ENCODE measurements at regions not wholly inside any gene's neighbourhood (a gene's known extent, or its start where the extent isn't known, plus 50 kb on each side); places are given as distances from the start of the nearest gene placed in this dataset.

- TF ChIP-seq CTCF (IDR thresholded peaks at IDR 0.05 in 2 of 3, conservative IDR thresholded peaks at IDR 0.05 in 1 of 3; ENCODE audit: borderline replicate concordance in 1 of 3, insufficient read depth in 1 of 3, low read depth in 2 of 3, low read length in 2 of 3) (no peak), POLR2A (IDR thresholded peaks at IDR 0.05; ENCODE audit: borderline replicate concordance, extremely low read depth, insufficient read depth, insufficient read length) (no peak), ZNF274 (IDR thresholded peaks at IDR 0.05; ENCODE audit: low read depth, low read length) (no peak), JUND (IDR thresholded peaks at IDR 0.05) (no peak), REST (IDR thresholded peaks at IDR 0.05; ENCODE audit: low read depth) (no peak), RAD21 (IDR thresholded peaks at IDR 0.05; ENCODE audit: low read depth) (no peak), MAX (IDR thresholded peaks at IDR 0.05) (no peak), EZH2 (IDR thresholded peaks at IDR 0.05) (no peak), POLR2AphosphoS5 (IDR thresholded peaks at IDR 0.05; ENCODE audit: low read depth, low read length) (no peak), EZH2phosphoT487 (IDR thresholded peaks at IDR 0.05; ENCODE audit: borderline replicate concordance) (no peak), SIN3A (IDR thresholded peaks at IDR 0.05; ENCODE audit: low read depth) (no peak), ZBTB33 (IDR thresholded peaks at IDR 0.05; ENCODE audit: extremely low read depth, insufficient replicate concordance, low read length) (no peak), FOSL1 (IDR thresholded peaks at IDR 0.05; ENCODE audit: low read depth) (no peak)
Observed at GRCh38 chr22:45087802-45088201, 75.9 kb upstream of the NUP50 start.

All from HCT116 (cell line).